ENCODE measurements at regions not wholly inside any gene's neighbourhood (a gene's known extent, or its start where the extent isn't known, plus 50 kb on each side); places are given as distances from the start of the nearest gene placed in this dataset.
"Not testable (repeated sequence)": the region's sequence is repeated elsewhere in the genome, so short reads cannot be mapped to it uniquely, and the experiment has no call there.

GRCh38 chr2:87470381-87471380 lies 277.2 kb upstream of the PLGLB2 start:
- TF ChIP-seq, protein P1, sequence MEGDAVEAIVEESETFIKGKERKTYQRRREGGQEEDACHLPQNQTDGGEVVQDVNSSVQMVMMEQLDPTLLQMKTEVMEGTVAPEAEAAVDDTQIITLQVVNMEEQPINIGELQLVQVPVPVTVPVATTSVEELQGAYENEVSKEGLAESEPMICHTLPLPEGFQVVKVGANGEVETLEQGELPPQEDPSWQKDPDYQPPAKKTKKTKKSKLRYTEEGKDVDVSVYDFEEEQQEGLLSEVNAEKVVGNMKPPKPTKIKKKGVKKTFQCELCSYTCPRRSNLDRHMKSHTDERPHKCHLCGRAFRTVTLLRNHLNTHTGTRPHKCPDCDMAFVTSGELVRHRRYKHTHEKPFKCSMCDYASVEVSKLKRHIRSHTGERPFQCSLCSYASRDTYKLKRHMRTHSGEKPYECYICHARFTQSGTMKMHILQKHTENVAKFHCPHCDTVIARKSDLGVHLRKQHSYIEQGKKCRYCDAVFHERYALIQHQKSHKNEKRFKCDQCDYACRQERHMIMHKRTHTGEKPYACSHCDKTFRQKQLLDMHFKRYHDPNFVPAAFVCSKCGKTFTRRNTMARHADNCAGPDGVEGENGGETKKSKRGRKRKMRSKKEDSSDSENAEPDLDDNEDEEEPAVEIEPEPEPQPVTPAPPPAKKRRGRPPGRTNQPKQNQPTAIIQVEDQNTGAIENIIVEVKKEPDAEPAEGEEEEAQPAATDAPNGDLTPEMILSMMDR (IDR thresholded peaks at IDR 0.05) = not testable (repeated sequence)
- not testable (repeated sequence) for TF ChIP-seq POLR2A (IDR thresholded peaks at IDR 0.05); POLR2AphosphoS5 (IDR thresholded peaks at IDR 0.05; ENCODE audit: insufficient read depth in 1 of 2, low read depth in 1 of 2)
